ENCODE measurements at regions not wholly inside any gene's neighbourhood (a gene's known extent, or its start where the extent isn't known, plus 50 kb on each side); places are given as distances from the start of the nearest gene placed in this dataset.

DNA sequence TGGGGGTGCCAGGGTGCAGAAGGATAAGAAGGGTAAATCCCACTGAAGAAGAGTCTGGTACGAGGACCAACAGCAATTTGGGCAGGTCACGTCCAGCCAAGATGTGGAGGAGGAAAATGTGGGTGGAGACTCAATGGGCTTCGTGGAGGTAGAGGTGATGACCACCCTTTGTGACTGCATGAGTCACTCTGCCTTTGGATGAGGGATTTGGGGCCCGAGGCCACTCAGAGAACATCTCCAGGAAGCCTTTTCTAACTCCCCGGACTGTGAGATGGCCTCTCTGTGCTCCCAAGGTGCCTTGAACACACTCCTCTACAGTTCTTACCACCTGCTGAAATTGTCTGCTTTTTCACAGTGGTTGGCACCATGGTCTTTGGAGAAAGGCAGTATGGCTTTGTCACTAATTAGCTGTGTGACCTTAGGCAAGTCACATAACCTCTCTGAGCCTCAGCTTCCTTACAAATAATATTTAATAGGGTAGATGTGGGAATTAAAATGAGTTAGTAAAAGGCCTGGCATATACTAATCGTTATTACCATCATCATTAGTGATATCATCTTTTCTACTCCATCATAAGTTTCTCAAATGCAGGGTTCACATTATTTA lies 67.0 kb upstream of the ARHGAP5 start:
- intact Hi-C loops (cut with micrococcal nuclease), result no loop called here
- ChIA-PET POLR2A (no interaction called here), CTCF (interaction anchor here (0.6 kb wide), 1 partner anchor 65 kb away, joined by 3 read pairs; no protein-coding TSS in a partner anchor)
- H3K27me3 Mint-ChIP-seq, result no peaks in the 10 kb centered on the region
- no peaks in the 10 kb centered on the region for H3K36me3 Mint-ChIP-seq
- no peaks in the 10 kb centered on the region for H3K9me3 Mint-ChIP-seq
- DNase-seq, result no peak
- H3K4me3 Mint-ChIP-seq, result no peak overlapping the region
- no peak overlapping the region for H3K27ac Mint-ChIP-seq
- H3K4me1 Mint-ChIP-seq (ENCODE audit: low read depth), result peaks cover 2% of the 10 kb centered on the region

DNA sequence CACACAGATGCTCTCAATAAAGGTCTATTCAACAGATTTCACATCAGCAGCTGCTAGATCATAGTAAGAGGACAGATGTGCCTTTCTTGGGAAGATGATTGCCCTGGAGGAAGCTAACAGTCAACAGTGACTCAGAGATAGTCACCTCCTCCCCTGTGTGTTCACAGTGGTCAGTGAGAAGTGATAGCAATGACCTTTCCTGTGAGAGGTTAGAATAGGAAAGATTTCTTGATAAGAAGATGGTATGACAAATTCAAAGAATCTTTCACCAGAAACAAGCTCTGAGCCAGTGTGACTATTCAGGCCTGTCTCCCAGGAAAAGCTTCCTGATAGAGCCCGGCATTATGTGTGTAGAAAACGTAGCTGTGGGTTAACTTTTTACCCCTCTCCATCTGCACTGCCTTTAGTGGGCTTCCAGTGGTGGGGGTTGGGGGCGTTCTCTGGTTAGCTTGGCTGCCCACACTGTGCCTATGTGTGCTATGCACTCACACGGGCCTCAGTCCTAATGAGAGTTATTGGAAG lies 66.4 kb upstream of the ARHGAP5 start:
- no peaks in the 10 kb centered on the region for H3K9me3 Mint-ChIP-seq
- intact Hi-C loops (cut with micrococcal nuclease), result no loop called here
- no peak overlapping the region for H3K4me3 Mint-ChIP-seq
- H3K36me3 Mint-ChIP-seq, result no peaks in the 10 kb centered on the region
- peaks cover 2% of the 10 kb centered on the region for H3K4me1 Mint-ChIP-seq (ENCODE audit: low read depth)
- CTCF ChIA-PET, result no interaction called here
- no peaks in the 10 kb centered on the region for H3K27me3 Mint-ChIP-seq
- POLR2A ChIA-PET, result interaction anchor here (0.7 kb wide), 1 partner anchor 248 kb away, joined by 3 read pairs; no protein-coding TSS in a partner anchor
- H3K27ac Mint-ChIP-seq, result no peak overlapping the region
- no peak for DNase-seq

DNA sequence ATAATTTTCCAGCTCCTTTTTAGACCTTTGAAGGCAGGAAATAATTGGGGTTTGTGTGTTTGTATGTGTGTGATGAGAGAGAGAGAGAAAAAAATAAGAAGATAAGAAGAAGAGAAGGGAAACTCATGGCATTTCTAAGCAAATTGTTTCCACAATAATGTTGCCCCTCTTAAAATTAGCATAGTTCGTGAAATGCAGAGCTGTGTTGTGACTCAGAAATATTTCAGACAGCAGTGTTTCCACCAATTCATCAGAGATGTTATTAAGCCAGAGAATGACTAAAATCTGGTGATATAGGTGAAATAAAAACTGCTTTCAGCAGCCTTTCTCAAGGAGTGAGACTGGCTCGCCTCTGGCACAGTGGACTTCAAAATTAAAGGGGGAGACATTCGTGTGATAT lies 65.9 kb upstream of the ARHGAP5 start:
- H3K36me3 Mint-ChIP-seq, result no peaks in the 10 kb centered on the region
- POLR2A ChIA-PET, result interaction anchor here (0.7 kb wide), 1 partner anchor 247 kb away, joined by 3 read pairs; no protein-coding TSS in a partner anchor
- peaks cover 2% of the 10 kb centered on the region for H3K4me1 Mint-ChIP-seq (ENCODE audit: low read depth)
- intact Hi-C loops (cut with micrococcal nuclease), result no loop called here
- no peak overlapping the region for H3K4me3 Mint-ChIP-seq
- no peaks in the 10 kb centered on the region for H3K9me3 Mint-ChIP-seq
- H3K27ac Mint-ChIP-seq, result no peak overlapping the region
- no peak for DNase-seq
- CTCF ChIA-PET, result interaction anchor here (0.6 kb wide), 1 partner anchor 202 kb away, joined by 4 read pairs; no protein-coding TSS in a partner anchor
- no peaks in the 10 kb centered on the region for H3K27me3 Mint-ChIP-seq

DNA sequence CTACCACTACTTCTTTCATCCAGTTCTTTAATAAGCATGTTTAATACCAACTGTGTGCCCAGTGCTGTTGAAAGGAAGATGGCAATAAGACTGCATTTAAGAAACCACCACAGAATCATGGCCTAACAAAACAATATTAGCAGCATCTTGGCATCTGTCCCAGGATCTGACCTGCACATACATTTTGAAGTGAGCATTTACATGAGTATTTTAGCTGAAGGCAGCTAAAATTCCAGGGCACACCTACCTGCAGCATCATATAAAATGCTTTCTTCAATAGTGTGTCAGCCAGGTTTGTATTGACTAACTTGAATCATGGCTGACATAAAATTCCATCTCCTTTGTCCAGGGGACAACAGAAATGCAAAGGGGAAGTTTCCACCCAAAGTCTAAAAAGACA lies 65.0 kb upstream of the ARHGAP5 start:
- no peaks in the 10 kb centered on the region for H3K4me1 Mint-ChIP-seq (ENCODE audit: low read depth)
- H3K36me3 Mint-ChIP-seq, result no peaks in the 10 kb centered on the region
- DNase-seq, result no peak
- no peak overlapping the region for H3K4me3 Mint-ChIP-seq
- H3K9me3 Mint-ChIP-seq, result no peaks in the 10 kb centered on the region
- POLR2A ChIA-PET, result no interaction called here
- intact Hi-C loops (cut with micrococcal nuclease), result no loop called here
- no peaks in the 10 kb centered on the region for H3K27me3 Mint-ChIP-seq
- CTCF ChIA-PET, result no interaction called here
- H3K27ac Mint-ChIP-seq, result no peak overlapping the region

DNA sequence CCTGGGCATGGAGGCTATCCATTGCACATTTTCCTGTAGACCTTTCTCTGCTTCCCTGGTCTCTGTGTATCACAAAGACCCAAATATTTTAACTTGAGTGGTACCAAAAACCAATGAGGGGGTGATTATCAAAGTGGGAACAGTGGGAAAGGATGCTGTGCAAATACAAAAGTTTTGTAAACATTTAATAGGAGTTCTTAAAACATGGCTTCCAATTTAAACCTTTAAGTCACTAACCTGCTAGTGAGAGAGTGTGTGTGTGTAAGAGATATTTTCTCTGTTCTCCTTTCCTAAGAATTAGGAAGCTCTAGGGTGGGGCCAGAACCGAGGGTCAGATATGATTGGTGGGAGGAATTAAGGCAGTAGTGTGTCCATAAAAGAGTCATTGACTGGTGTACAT lies 64.5 kb upstream of the ARHGAP5 start:
- H3K27me3 Mint-ChIP-seq, result no peaks in the 10 kb centered on the region
- no peak overlapping the region for H3K27ac Mint-ChIP-seq
- CTCF ChIA-PET, result no interaction called here
- intact Hi-C loops (cut with micrococcal nuclease), result no loop called here
- no peaks in the 10 kb centered on the region for H3K36me3 Mint-ChIP-seq
- POLR2A ChIA-PET, result no interaction called here
- no peaks in the 10 kb centered on the region for H3K4me1 Mint-ChIP-seq (ENCODE audit: low read depth)
- no peak for DNase-seq
- no peaks in the 10 kb centered on the region for H3K9me3 Mint-ChIP-seq
- H3K4me3 Mint-ChIP-seq, result no peak overlapping the region

DNA sequence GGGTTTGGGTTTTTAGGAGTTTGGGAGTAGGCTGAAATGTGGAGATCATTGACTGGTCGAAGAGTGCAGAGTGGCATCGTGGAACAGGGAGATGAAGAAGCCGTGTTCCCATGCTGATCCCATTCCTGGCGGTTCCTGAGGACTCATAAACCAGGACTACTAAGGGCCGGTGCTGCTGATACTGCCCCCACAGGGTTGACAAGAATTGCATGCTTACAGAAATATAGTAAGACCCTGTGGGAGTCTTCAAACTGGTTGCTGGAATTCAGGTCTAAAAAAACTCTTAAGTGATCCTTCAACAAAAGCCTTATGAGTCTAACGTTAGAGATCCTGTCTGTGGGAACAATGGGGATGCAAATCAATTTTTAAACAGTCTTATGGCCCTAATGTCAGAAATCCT lies 64.0 kb upstream of the ARHGAP5 start:
- intact Hi-C loops (cut with micrococcal nuclease), result no loop called here
- ChIA-PET CTCF (no interaction called here), POLR2A (no interaction called here)
- Mint-ChIP-seq H3K9me3 (no peaks in the 10 kb centered on the region), H3K27ac (no peak overlapping the region), H3K27me3 (no peaks in the 10 kb centered on the region), H3K36me3 (no peaks in the 10 kb centered on the region), H3K4me1 (ENCODE audit: low read depth) (no peaks in the 10 kb centered on the region), H3K4me3 (no peak overlapping the region)
- DNase-seq, result no peak

DNA sequence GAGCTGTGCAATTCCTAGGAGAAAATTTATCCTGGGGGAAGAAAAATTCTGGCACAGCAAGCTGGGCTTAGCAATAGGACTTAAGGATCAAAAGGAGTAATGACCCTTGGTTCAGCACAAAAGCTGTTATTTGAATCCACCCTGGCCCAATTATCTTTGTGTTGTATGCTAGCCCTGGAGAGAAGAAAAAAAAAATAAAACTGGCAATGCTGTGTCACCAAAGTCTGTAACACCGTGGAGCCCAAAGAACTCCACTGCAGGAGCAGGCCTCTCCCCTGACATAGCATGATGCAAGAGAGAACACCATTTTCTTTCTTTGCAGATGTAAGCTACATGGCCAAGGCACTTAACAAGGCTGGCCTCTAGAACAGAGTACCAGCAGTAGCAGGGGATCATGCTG lies 63.0 kb upstream of the ARHGAP5 start:
- CTCF ChIA-PET, result interaction anchor here (1.1 kb wide), 1 partner anchor 88 kb away, joined by 3 read pairs; no protein-coding TSS in a partner anchor
- H3K36me3 Mint-ChIP-seq, result no peaks in the 10 kb centered on the region
- DNase-seq, result no peak
- no peaks in the 10 kb centered on the region for H3K4me1 Mint-ChIP-seq (ENCODE audit: low read depth)
- H3K9me3 Mint-ChIP-seq, result no peaks in the 10 kb centered on the region
- POLR2A ChIA-PET, result no interaction called here
- no peaks in the 10 kb centered on the region for H3K27me3 Mint-ChIP-seq
- H3K4me3 Mint-ChIP-seq, result no peak overlapping the region
- intact Hi-C loops (cut with micrococcal nuclease), result no loop called here
- no peak overlapping the region for H3K27ac Mint-ChIP-seq

DNA sequence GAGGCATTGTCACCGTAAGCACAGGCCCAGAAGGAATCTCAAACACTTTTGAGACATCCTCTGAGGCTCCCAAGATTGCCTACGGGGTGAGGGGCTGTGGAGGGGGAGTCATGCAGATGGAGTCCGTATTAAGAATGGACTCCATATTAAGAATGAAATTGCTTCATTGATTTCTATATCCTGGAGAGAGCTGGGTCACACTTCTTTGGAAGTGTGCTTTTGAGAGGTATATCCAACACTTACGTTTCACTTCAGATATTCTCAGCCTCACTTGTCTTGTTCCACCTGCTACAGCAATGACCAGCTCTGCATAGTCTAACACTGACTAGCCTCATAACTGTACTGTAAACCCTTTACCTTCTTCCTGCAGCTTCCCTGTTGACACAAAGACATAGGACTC lies 62.6 kb upstream of the ARHGAP5 start:
- Mint-ChIP-seq H3K27me3 (no peaks in the 10 kb centered on the region), H3K9me3 (no peaks in the 10 kb centered on the region), H3K4me1 (ENCODE audit: low read depth) (no peaks in the 10 kb centered on the region), H3K27ac (no peak overlapping the region), H3K36me3 (no peaks in the 10 kb centered on the region), H3K4me3 (no peak overlapping the region)
- CTCF ChIA-PET, result interaction anchor here (1.1 kb wide), 1 partner anchor 88 kb away, joined by 3 read pairs; no protein-coding TSS in a partner anchor
- POLR2A ChIA-PET, result no interaction called here
- DNase-seq, result no peak
- intact Hi-C loops (cut with micrococcal nuclease), result no loop called here

DNA sequence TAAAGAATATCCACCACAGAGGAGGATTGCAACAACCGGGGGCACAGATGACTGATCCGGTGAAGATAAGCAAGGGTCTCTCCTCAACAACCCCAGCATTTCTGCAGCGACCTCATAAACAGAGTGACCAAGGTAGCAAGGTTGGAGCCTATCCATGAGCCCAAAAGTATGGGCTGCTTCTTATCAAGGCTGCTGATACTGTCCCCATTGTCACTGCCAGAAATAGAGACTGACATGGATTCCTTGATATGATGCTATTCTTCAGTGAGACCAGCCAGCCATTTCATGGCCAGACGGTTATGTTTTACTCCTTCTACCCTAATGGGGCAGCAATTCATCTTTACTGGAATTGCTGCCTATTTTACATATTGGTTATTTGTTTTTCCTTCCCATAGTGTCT lies 61.9 kb upstream of the ARHGAP5 start:
- POLR2A ChIA-PET, result no interaction called here
- no peaks in the 10 kb centered on the region for H3K36me3 Mint-ChIP-seq
- no peak overlapping the region for H3K4me3 Mint-ChIP-seq
- CTCF ChIA-PET, result no interaction called here
- intact Hi-C loops (cut with micrococcal nuclease), result no loop called here
- no peak overlapping the region for H3K27ac Mint-ChIP-seq
- H3K27me3 Mint-ChIP-seq, result no peaks in the 10 kb centered on the region
- no peaks in the 10 kb centered on the region for H3K4me1 Mint-ChIP-seq (ENCODE audit: low read depth)
- no peak for DNase-seq
- no peaks in the 10 kb centered on the region for H3K9me3 Mint-ChIP-seq

DNA sequence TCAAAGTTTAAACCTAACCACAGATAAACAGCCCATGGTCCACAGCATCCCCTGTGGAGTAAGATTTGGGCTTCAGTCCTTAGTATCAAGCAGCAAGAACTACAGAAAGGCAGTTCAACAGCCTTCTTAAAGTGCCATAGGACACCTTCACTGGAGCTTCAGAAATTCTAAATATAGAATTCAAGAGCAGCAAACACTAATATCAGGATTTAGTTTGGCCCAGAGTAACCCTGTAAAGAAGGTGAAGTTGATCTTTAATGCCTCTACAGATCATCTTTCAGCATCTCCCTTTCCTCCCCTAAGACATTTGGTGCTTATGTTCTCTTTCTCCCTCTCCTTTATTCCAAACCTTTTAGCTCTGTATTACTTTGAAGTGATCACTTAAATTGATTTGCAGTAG lies 59.5 kb upstream of the ARHGAP5 start:
- ChIA-PET CTCF (interaction anchor here (1.0 kb wide), 1 partner anchor 56 kb away, joined by 3 read pairs; no protein-coding TSS in a partner anchor), POLR2A (no interaction called here)
- intact Hi-C loops (cut with micrococcal nuclease), result no loop called here
- Mint-ChIP-seq H3K27ac (no peak overlapping the region), H3K36me3 (no peaks in the 10 kb centered on the region), H3K27me3 (no peaks in the 10 kb centered on the region), H3K4me1 (ENCODE audit: low read depth) (no peaks in the 10 kb centered on the region), H3K9me3 (no peaks in the 10 kb centered on the region), H3K4me3 (no peak overlapping the region)
- DNase-seq, result no peak

DNA sequence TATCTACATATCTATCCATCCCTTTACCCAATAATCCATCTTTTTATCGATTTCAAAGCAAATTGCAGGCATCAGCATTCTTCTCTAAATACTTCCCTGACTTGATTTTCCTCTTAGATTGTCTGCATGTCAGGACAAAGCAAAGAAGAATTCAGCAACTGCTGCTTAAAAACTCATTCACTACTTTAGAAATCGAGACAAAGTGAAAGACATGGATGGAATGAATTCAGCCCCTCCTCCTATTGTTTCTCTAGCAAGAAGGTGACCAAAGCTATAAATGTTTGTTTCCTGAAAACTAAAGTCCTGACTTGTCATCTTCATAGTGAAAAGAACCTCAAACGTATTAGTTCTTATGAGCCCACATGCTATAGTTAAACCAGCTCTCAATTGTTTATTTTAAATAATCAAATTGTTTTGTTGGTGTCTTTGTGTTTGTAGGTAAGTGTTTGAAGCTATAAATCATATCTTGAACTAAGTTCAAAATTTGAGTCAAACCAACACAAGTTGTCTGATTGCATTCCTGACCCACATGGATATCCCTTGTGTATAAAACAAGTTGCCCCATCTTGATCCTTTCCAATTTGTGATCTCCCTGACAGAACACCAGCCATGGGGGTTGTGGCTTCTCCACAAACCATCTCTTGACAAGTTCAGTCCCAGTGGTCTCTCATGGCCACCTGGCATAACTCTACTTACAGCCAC lies 58.6 kb upstream of the ARHGAP5 start:
- H3K9me3 Mint-ChIP-seq, result no peaks in the 10 kb centered on the region
- H3K27ac Mint-ChIP-seq, result no peak overlapping the region
- no peak overlapping the region for H3K4me3 Mint-ChIP-seq
- ChIA-PET CTCF (no interaction called here), POLR2A (no interaction called here)
- no peaks in the 10 kb centered on the region for H3K36me3 Mint-ChIP-seq
- no peaks in the 10 kb centered on the region for H3K4me1 Mint-ChIP-seq (ENCODE audit: low read depth)
- intact Hi-C loops (cut with micrococcal nuclease), result no loop called here
- H3K27me3 Mint-ChIP-seq, result no peaks in the 10 kb centered on the region
- no peak for DNase-seq

DNA sequence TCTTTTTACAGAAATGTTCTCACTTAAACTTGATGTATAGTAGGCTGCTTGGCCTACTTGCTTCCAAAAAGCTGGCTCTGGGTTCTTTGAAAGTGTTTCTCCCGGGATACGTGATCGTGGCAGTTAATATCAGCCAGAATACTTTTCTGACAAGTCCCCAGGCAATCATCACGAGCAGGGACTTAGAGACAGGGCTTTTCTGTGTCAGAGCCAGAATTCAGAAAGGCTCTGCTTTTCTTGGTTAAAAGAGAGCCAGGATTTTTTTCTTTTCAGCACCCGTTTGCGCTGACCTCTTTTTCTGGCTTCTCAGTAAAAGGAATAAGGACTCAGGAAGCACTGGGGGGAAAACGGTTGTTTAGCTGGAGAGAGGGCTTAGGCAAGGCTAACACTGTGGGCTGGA lies 57.8 kb upstream of the ARHGAP5 start:
- no peak overlapping the region for H3K4me3 Mint-ChIP-seq
- no peaks in the 10 kb centered on the region for H3K4me1 Mint-ChIP-seq (ENCODE audit: low read depth)
- intact Hi-C loops (cut with micrococcal nuclease), result no loop called here
- POLR2A ChIA-PET, result no interaction called here
- CTCF ChIA-PET, result no interaction called here
- H3K9me3 Mint-ChIP-seq, result no peaks in the 10 kb centered on the region
- H3K27ac Mint-ChIP-seq, result no peak overlapping the region
- H3K27me3 Mint-ChIP-seq, result no peaks in the 10 kb centered on the region
- DNase-seq, result no peak
- H3K36me3 Mint-ChIP-seq, result no peaks in the 10 kb centered on the region

DNA sequence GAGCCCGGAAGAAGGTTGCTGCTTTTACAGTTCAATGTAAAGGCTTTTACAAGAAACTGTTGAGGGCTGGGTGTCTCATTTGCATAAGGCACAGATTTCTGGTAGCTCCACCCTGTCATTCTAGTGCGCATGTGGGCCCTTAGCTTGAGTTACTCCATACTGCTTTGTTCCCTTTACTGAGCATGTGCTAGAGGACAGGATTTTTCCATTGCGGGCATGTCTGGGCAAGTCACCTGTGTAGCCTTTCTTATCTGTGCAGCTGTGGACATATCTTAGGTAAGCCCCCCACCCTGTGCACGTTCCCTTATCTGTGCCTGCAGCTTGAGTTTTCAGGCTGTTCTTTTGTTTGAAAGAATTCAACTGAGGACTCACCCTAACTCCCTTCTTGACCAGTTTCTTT lies 56.2 kb upstream of the ARHGAP5 start:
- no peak overlapping the region for H3K27ac Mint-ChIP-seq

More for the DNA sequence above, 56.2 kb upstream of the ARHGAP5 start:
- intact Hi-C loops (cut with micrococcal nuclease), result no loop called here
- H3K4me3 Mint-ChIP-seq, result no peak overlapping the region
- no peaks in the 10 kb centered on the region for H3K27me3 Mint-ChIP-seq
- H3K9me3 Mint-ChIP-seq, result no peaks in the 10 kb centered on the region
- no peaks in the 10 kb centered on the region for H3K4me1 Mint-ChIP-seq (ENCODE audit: low read depth)
- CTCF ChIA-PET, result no interaction called here
- DNase-seq, result no peak
- no peaks in the 10 kb centered on the region for H3K36me3 Mint-ChIP-seq
- POLR2A ChIA-PET, result no interaction called here

Data from activated CD4-positive, alpha-beta memory T cell treated with anti-CD3 and anti-CD28 coated beads for 36 hours (primary cell).